ENCODE measurements at regions not wholly inside any gene's neighbourhood (a gene's known extent, or its start where the extent isn't known, plus 50 kb on each side); places are given as distances from the start of the nearest gene placed in this dataset.

- H3K9me3 ChIP-seq (ENCODE audit: control insufficient read depth, low read length) = no peaks in the 10 kb centered on the region
- H3K27ac ChIP-seq = no peak overlapping the region
- no peaks in the 10 kb centered on the region for H3K79me2 ChIP-seq
- no peaks in the 10 kb centered on the region for H3K27me3 ChIP-seq (ENCODE audit: control insufficient read depth, insufficient read depth, low read length)
- no peak overlapping the region for H3K4me3 ChIP-seq (ENCODE audit: low read depth, low read length)
- no peaks in the 10 kb centered on the region for H3K4me1 ChIP-seq
- TF ChIP-seq, protein P1, sequence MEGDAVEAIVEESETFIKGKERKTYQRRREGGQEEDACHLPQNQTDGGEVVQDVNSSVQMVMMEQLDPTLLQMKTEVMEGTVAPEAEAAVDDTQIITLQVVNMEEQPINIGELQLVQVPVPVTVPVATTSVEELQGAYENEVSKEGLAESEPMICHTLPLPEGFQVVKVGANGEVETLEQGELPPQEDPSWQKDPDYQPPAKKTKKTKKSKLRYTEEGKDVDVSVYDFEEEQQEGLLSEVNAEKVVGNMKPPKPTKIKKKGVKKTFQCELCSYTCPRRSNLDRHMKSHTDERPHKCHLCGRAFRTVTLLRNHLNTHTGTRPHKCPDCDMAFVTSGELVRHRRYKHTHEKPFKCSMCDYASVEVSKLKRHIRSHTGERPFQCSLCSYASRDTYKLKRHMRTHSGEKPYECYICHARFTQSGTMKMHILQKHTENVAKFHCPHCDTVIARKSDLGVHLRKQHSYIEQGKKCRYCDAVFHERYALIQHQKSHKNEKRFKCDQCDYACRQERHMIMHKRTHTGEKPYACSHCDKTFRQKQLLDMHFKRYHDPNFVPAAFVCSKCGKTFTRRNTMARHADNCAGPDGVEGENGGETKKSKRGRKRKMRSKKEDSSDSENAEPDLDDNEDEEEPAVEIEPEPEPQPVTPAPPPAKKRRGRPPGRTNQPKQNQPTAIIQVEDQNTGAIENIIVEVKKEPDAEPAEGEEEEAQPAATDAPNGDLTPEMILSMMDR (IDR thresholded peaks at IDR 0.05) = no peak
- H3K9ac ChIP-seq = no peak overlapping the region
- H3K36me3 ChIP-seq (ENCODE audit: control insufficient read depth, insufficient read depth, low read length) = no peaks in the 10 kb centered on the region
- H3K4me2 ChIP-seq (ENCODE audit: low read length) = no peak overlapping the region
- H2AFZ ChIP-seq = no peak overlapping the region
Observed at GRCh38 chr20:22495789-22496188, 88.6 kb downstream of the FOXA2 start.

- no peak overlapping the region for H3K4me3 ChIP-seq (ENCODE audit: low read depth, low read length)
- H3K9me3 ChIP-seq (ENCODE audit: control insufficient read depth, low read length) = no peaks in the 10 kb centered on the region
- H3K27ac ChIP-seq = no peak overlapping the region
- no peaks in the 10 kb centered on the region for H3K79me2 ChIP-seq
- no peaks in the 10 kb centered on the region for H3K36me3 ChIP-seq (ENCODE audit: control insufficient read depth, insufficient read depth, low read length)
- no peak overlapping the region for H3K9ac ChIP-seq
- H3K4me2 ChIP-seq (ENCODE audit: low read length) = no peak overlapping the region
- H3K27me3 ChIP-seq (ENCODE audit: control insufficient read depth, insufficient read depth, low read length) = no peaks in the 10 kb centered on the region
- no peak overlapping the region for H2AFZ ChIP-seq
- H3K4me1 ChIP-seq = no peaks in the 10 kb centered on the region
- TF ChIP-seq, protein P1 (IDR thresholded peaks at IDR 0.05) = no peak
Observed at GRCh38 chr20:22495172-22495571, 89.2 kb downstream of the FOXA2 start.

DNA sequence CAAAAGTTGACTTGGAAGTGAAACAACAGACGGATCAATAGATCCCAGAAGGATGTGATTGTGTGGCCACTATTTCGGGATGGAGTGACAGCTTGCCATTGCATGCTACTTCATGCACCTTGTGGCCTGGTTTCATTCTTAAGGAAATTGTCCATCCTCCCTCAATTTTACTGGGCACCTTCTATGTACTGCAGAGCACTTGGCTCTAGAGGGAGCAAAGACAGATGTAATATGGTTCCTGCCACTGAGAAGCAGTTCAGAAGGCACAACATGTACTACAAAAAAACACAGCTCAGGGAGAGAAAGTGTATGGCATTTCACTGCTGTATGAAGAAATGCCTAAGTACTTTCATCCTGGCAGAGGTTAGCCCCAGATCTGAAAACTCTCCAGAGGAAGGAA, 91.9 kb downstream of the FOXA2 start:
- Histone ChIP-seq H3K4me1 (no peaks in the 10 kb centered on the region), H2AFZ (no peak overlapping the region), H3K4me3 (ENCODE audit: low read depth, low read length) (no peak overlapping the region), H3K79me2 (no peaks in the 10 kb centered on the region), H3K9ac (no peak overlapping the region), H3K27ac (no peak overlapping the region), H3K4me2 (ENCODE audit: low read length) (no peak overlapping the region), H3K27me3 (ENCODE audit: control insufficient read depth, insufficient read depth, low read length) (no peaks in the 10 kb centered on the region), H3K9me3 (ENCODE audit: control insufficient read depth, low read length) (no peaks in the 10 kb centered on the region), H3K36me3 (ENCODE audit: control insufficient read depth, insufficient read depth, low read length) (no peaks in the 10 kb centered on the region)
- TF ChIP-seq, protein P1 (IDR thresholded peaks at IDR 0.05) = no peak

GRCh38 chr20:22491194-22491505, 93.2 kb downstream of the FOXA2 start:
- no peak overlapping the region for H3K4me2 ChIP-seq (ENCODE audit: low read length)
- no peaks in the 10 kb centered on the region for H3K27me3 ChIP-seq (ENCODE audit: control insufficient read depth, insufficient read depth, low read length)
- H2AFZ ChIP-seq = no peak overlapping the region
- TF ChIP-seq, protein P1 (IDR thresholded peaks at IDR 0.05) = no peak
- no peaks in the 10 kb centered on the region for H3K36me3 ChIP-seq (ENCODE audit: control insufficient read depth, insufficient read depth, low read length)
- no peak overlapping the region for H3K4me3 ChIP-seq (ENCODE audit: low read depth, low read length)
- no peaks in the 10 kb centered on the region for H3K4me1 ChIP-seq
- H3K9ac ChIP-seq = no peak overlapping the region
- no peaks in the 10 kb centered on the region for H3K79me2 ChIP-seq
- H3K9me3 ChIP-seq (ENCODE audit: control insufficient read depth, low read length) = no peaks in the 10 kb centered on the region
- no peak overlapping the region for H3K27ac ChIP-seq

DNA sequence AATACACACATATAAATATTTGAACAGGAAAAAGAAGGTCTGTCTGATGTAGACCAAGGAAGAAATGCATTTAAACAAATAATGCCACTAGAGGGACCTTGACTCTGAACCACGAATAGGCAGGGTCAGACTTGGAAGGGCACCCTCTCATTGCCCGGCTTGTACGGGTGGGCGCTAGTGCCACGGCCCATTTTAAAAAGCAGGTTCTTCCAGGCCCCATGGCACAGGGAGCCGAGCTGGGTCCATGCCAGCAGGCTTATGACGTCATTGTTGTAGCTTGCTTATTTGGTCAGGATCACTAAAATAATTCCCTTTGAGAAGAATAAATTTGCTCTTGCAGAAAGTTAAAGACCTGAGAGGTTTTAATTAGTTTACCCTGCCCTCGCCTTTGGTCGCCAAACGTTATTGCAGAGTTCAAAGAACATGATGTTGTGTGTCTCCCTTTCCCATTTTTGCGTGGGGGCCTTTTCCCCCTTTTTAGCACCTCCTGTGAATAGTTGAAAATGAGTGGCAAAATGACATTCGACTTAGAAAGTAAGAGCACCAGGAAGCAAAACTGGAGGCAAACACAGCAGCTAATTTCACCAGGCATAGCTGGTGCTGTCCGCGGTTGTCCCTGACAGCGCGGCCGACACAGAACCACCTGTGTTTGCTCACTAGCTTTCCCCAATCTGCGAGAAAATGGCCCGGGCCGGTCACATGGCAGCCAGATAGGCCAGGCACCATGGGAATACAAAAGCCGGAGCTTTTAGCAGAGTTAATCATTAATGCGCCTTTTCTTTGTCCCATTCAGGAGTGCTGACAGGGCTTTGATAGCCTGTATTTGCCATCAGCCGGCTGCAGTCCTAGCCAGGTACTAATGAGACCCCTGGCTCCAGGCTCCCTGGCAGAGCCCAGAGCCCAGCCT, 93.8 kb downstream of the FOXA2 start:
- H3K27me3 ChIP-seq (ENCODE audit: control insufficient read depth, insufficient read depth, low read length) = no peaks in the 10 kb centered on the region
- no peaks in the 10 kb centered on the region for H3K36me3 ChIP-seq (ENCODE audit: control insufficient read depth, insufficient read depth, low read length)
- H3K4me2 ChIP-seq (ENCODE audit: low read length) = no peak overlapping the region
- TF ChIP-seq, protein P1 (IDR thresholded peaks at IDR 0.05) = no peak
- H3K9me3 ChIP-seq (ENCODE audit: control insufficient read depth, low read length) = no peaks in the 10 kb centered on the region
- H2AFZ ChIP-seq = no peak overlapping the region
- H3K4me3 ChIP-seq (ENCODE audit: low read depth, low read length) = no peak overlapping the region
- no peak overlapping the region for H3K27ac ChIP-seq
- no peaks in the 10 kb centered on the region for H3K79me2 ChIP-seq
- no peak overlapping the region for H3K9ac ChIP-seq
- H3K4me1 ChIP-seq = no peaks in the 10 kb centered on the region

All from parathyroid adenoma (tissue), 2 donors.